Breast epithelium (tissue), 3 donors: ENCODE measurements at regions not wholly inside any gene's neighbourhood (a gene's known extent, or its start where the extent isn't known, plus 50 kb on each side); places are given as distances from the start of the nearest gene placed in this dataset.

Source experiments
- POLR2A ChIP-seq: fragments of 450-650 bp; IDR thresholded peaks from one replicate; pipeline ENCODE4 v1.6.1; 2016; ENCODE audit warnings: antibody characterized with exemption, mild to moderate bottlenecking, moderate library complexity
- POLR2AphosphoS5 ChIP-seq, 3 donors: sonication (generic); formaldehyde crosslinking; IDR thresholded peaks; one replicate each; pipeline ENCODE4 v1.6.1; 2017; ENCODE audit warnings: antibody characterized with exemption in 3 of 3
- TF ChIP-seq, protein P1 (sequence below), 3 donors: fragments of 450-650 bp; IDR thresholded peaks; one replicate each; pipeline ENCODE4 v1.5.1; 2016 to 2017; ENCODE audit warnings: antibody characterized with exemption in 3 of 3, mild to moderate bottlenecking in 3 of 3, moderate library complexity in 3 of 3

DNA sequence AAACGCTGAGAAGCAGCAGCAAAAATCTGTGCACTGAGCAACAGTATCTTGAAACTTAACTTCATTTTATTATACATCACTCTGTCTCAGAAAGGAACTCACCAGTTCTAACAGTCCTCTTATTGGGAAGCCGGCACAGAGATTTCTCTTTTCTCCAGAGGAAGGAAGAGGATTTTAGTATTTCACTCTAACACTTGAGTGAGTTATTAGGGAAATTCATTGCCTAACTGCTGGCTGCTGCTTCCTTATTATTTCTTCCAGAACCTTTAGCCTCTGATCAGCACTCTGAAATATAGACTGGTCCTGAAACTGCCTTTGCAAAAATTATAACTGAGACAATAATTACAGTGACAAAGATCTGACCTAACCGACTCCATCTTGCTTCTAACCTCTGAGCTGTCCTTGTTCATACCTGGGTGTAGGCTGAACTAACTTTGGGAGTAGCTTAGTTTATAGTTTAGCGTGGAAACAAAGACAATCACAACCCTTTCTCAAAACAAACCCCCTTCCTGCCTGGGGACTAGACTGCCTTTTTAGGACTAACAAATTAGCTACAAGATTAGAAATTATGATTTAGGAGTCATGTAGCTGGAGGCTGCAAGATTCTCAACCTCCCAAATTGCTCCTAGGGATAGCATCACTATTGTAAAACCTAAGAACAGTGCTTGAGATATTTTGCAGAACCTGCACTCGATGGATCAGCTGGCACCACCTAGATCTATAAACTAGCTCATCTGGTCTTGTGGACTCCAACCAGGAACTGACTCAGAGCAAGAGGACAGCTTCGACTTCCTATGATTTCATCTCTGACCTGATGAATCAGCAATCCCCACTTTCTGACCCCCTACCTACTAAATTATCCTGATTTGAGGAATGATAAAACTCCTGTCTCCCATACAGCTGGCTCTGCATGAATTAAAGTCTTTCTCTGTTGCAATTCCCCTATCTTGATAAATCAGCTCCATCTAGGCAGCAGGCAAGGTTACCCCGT is 117.5 kb downstream of the DYRK2 start:
- no peak for TF ChIP-seq POLR2A
- TF ChIP-seq, protein P1, sequence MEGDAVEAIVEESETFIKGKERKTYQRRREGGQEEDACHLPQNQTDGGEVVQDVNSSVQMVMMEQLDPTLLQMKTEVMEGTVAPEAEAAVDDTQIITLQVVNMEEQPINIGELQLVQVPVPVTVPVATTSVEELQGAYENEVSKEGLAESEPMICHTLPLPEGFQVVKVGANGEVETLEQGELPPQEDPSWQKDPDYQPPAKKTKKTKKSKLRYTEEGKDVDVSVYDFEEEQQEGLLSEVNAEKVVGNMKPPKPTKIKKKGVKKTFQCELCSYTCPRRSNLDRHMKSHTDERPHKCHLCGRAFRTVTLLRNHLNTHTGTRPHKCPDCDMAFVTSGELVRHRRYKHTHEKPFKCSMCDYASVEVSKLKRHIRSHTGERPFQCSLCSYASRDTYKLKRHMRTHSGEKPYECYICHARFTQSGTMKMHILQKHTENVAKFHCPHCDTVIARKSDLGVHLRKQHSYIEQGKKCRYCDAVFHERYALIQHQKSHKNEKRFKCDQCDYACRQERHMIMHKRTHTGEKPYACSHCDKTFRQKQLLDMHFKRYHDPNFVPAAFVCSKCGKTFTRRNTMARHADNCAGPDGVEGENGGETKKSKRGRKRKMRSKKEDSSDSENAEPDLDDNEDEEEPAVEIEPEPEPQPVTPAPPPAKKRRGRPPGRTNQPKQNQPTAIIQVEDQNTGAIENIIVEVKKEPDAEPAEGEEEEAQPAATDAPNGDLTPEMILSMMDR (IDR thresholded peaks at IDR 0.05): no peak
- TF ChIP-seq POLR2AphosphoS5 (IDR thresholded peaks at IDR 0.05): no peak
